AG10803 (cell line): ENCODE measurements at regions not wholly inside any gene's neighbourhood (a gene's known extent, or its start where the extent isn't known, plus 50 kb on each side); places are given as distances from the start of the nearest gene placed in this dataset.

ENCODE experiments used
- DNase-seq: peaks from one replicate; pipeline ENCODE4 v3.0.0; 2010; ENCODE audit warnings: low read depth
- H3K4me3 ChIP-seq: 2 replicates; pipeline ENCODE4 v1.5.1; 2011; ENCODE audit warnings: mild to moderate bottlenecking, low read length, control low read depth
- TF ChIP-seq, protein P1 (sequence below): conservative IDR thresholded peaks from 2 replicates; pipeline ENCODE4 v1.5.1; 2011; ENCODE audit warnings: mild to moderate bottlenecking, low read length, control low read depth, inconsistent platforms

DNA sequence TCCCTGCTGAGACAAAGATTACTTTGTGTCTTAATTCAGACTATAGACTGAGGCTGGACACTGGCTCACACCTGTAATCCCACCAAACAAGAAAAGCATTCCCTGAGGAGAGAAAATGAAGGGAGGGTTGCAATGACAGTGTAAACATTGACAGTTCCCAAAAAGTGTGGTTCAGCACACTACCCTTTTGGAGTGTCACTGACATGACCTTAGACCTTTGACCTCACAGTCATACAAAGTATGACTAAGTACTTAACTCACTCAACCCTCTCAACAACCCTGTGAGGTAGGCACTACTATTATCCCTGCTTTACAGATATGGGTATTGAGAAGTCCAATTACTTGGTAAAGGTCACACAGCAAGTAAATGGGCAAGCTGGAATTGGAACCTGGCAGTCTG, 341.7 kb downstream of the LRRC3B start:
- DNase-seq: no peak
- TF ChIP-seq, protein P1, sequence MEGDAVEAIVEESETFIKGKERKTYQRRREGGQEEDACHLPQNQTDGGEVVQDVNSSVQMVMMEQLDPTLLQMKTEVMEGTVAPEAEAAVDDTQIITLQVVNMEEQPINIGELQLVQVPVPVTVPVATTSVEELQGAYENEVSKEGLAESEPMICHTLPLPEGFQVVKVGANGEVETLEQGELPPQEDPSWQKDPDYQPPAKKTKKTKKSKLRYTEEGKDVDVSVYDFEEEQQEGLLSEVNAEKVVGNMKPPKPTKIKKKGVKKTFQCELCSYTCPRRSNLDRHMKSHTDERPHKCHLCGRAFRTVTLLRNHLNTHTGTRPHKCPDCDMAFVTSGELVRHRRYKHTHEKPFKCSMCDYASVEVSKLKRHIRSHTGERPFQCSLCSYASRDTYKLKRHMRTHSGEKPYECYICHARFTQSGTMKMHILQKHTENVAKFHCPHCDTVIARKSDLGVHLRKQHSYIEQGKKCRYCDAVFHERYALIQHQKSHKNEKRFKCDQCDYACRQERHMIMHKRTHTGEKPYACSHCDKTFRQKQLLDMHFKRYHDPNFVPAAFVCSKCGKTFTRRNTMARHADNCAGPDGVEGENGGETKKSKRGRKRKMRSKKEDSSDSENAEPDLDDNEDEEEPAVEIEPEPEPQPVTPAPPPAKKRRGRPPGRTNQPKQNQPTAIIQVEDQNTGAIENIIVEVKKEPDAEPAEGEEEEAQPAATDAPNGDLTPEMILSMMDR: no peak
- no peak overlapping the region for H3K4me3 ChIP-seq

DNA sequence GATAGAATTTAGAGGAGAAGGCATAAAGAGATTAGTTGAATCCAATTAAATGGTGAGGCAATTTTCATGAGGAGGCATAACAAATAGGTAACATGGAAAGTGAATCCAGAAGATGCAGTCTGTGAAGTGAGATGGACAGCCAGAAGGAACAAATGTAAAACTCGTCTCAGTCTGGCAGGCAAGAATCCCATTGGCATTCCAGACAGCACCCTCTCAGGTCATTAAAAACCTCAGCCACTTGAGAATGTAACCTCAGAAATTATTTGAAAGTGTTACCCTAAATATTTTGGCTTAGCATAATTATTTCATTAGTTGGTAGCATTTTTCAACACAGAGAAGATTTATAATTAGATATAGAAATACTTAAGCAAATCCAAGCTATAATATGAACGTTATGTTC, 342.3 kb downstream of the LRRC3B start:
- TF ChIP-seq, protein P1: no peak
- H3K4me3 ChIP-seq: no peak overlapping the region
- no peak for DNase-seq

DNA sequence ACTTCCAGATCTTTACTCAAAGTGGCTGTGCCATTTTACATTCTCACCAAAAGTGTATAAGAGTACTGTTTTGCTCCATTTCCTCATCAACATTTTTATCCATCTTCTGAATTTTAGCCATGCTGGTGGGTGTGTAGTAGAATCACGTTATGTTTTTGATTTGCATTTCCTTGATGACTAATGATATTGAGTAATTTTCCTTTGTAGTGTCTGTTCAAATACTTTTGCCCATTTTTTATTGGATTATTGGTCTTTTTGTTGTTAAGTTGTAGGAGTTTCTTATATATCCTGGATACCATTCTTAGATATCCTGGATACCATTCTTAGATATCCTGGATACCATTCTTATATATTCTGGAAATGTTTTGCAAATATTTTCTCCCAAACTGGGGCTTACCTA, 344.9 kb downstream of the LRRC3B start:
- TF ChIP-seq, protein P1: no peak
- DNase-seq: no peak

DNA sequence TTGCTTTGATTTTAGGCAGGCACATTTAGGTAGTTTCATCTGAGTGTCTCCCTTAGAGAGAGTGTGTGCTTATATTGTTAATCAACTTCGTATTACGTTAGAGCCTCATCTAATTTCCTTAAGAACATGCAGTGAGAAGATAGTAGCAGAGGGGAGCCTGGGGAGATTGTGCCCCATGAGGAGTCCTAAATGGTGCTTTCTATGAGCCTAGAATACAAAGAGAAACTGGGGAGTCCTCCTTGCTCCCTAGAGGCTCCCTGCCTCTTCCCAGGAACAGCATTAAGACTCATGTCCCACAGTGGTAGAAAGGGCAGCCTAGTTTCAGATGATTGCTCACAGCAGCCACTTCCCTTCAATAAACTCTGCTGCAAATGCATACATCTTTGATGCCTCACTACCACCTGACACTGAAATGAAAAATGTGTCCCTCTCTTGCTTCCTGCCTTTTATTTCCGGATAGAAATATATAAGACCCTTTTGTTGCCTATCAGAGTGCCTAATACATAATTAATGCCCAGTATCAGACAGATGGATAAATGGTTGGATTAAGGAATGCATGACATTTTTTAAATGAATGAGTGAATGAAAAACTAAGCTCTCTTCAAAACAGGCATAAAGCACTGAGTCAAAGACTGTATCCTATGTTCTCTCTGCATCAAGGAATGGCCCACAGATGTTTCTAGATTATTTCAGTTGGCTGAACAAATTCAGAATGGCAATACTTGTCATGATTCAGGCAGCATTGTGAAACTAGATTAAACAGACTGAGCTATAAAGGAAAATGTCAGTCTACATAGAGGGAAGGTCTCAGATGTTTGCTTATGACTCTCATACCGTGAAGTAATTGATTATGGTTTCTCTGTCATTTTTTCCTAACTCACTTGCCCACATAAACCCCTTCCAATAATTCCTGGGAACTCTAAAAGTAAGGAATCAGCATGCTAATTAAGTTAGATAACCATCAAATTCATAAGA, 362.1 kb downstream of the LRRC3B start:
- TF ChIP-seq, protein P1: no peak
- no peak overlapping the region for H3K4me3 ChIP-seq
- no peak for DNase-seq

More for the DNA sequence above, 344.9 kb downstream of the LRRC3B start:
- H3K4me3 ChIP-seq: no peak overlapping the region

DNA sequence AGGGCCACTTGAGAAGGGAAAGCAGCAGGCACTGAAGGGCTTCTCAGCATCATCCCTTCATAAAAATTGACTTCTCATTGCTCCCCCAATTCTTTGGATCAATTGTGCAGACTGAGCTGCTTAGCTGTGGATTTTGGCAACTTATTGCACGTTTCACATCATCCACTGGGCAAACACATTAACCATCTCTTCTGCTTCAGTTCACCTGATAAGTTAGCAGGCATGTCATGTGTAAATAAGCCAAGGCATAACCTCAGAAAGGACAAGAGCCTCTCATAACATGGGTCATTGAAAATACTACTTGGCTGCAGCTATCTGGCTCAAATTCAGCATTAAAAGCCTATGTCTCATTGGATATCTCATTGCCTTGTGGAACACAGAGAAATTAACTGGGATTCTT, 366.5 kb downstream of the LRRC3B start:
- H3K4me3 ChIP-seq: no peak overlapping the region
- TF ChIP-seq, protein P1: no peak
- no peak for DNase-seq

DNA sequence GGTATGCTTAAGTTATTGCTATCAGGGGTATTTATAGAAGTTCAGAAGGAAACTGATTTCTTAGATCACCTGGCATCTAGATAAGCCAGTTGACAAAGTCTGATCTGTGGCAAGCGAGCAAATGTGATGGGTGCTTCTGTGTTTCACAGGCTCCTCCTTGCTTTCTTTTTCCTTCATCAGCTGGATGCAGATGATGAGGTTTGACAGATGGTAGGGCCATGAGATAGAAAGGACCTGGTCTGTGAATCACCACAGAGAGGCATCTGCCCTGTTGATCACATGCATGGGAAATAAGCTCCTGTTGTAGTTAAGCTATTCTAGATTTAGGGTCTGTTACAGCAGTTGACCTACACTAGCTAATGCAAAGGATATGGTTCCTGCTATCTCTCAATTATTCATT, 372.0 kb downstream of the NEK10 start:
- DNase-seq: no peak
- TF ChIP-seq, protein P1: no peak

DNA sequence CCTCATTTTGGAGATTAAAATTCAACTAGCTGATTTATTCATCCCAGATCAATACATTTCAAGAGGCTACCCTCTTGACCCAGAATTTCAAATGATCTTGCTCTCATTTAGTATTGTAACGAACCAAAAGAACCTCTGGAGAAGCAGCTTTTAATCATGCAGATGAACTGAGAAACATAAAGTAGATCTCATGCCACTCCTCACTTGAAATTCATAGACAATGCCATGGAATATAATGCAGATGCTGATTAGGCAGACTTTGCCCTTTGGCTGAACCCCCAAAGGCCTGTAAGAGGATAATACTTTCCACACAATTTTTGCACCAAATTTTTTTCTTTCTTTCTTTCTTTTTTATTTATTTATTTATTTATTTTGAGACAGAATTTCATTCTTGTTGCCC, 358.3 kb downstream of the NEK10 start:
- TF ChIP-seq, protein P1: no peak
- no peak overlapping the region for H3K4me3 ChIP-seq
- no peak for DNase-seq

More for the DNA sequence above, 372.0 kb downstream of the NEK10 start:
- no peak overlapping the region for H3K4me3 ChIP-seq
